Body of pancreas (tissue), 4 donors: ENCODE measurements at regions not wholly inside any gene's neighbourhood (a gene's known extent, or its start where the extent isn't known, plus 50 kb on each side); places are given as distances from the start of the nearest gene placed in this dataset.

Experiments
- POLR2A ChIP-seq, 3 donors: fragments of 450-650 bp; IDR thresholded peaks; one replicate each; pipeline ENCODE4 v1.6.1; 2016; ENCODE audit warnings: antibody characterized with exemption in 3 of 3, mild to moderate bottlenecking in 2 of 3
- TF ChIP-seq, protein P1 (sequence below), 7 experiments: fragments of 450-650 bp in 4 of 7; fragments of 200-600 bp in 3 of 7; sonication (generic) in 3 of 7; IDR thresholded peaks; one replicate each; pipeline ENCODE4 v1.5.1; 2016 to 2019; ENCODE audit warnings: antibody characterized with exemption in 7 of 7

DNA sequence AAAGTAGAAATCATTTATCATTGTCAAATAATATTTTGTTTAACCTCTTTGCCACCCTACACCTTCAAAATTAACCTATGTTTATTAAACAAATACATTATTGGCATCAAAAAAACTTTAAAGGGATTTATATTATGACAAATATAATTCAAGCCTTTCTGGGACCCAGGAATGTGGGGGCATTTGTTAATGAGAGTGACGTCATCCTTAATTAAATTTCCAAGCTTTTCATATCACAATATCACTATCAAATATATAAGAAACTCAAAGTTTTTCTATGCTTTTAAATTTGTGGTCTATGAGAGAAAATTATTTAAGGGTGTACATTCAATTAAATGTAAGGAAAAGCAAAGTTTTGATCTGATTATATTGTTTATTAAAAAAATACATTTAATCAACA is 307.4 kb upstream of the POU3F3 start:
- TF ChIP-seq, protein P1, sequence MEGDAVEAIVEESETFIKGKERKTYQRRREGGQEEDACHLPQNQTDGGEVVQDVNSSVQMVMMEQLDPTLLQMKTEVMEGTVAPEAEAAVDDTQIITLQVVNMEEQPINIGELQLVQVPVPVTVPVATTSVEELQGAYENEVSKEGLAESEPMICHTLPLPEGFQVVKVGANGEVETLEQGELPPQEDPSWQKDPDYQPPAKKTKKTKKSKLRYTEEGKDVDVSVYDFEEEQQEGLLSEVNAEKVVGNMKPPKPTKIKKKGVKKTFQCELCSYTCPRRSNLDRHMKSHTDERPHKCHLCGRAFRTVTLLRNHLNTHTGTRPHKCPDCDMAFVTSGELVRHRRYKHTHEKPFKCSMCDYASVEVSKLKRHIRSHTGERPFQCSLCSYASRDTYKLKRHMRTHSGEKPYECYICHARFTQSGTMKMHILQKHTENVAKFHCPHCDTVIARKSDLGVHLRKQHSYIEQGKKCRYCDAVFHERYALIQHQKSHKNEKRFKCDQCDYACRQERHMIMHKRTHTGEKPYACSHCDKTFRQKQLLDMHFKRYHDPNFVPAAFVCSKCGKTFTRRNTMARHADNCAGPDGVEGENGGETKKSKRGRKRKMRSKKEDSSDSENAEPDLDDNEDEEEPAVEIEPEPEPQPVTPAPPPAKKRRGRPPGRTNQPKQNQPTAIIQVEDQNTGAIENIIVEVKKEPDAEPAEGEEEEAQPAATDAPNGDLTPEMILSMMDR (IDR thresholded peaks at IDR 0.05) = no peak
- TF ChIP-seq POLR2A (IDR thresholded peaks at IDR 0.05) = no peak
